OCI-LY1 (cell line): ENCODE measurements at regions not wholly inside any gene's neighbourhood (a gene's known extent, or its start where the extent isn't known, plus 50 kb on each side); places are given as distances from the start of the nearest gene placed in this dataset.

ENCODE experiments used
- CTCF ChIP-seq: fragments of 200-600 bp; sonication (generic), shearing (Covaris generic); IDR thresholded peaks from 2 replicates; pipeline ENCODE4 v1.5.1; 2017; ENCODE audit warnings: mild to moderate bottlenecking, antibody characterized with exemption, low read length, moderate library complexity, mixed read lengths
- EZH2 ChIP-seq: fragments of 200-600 bp; sonication (generic), shearing (Covaris generic); IDR thresholded peaks from 2 replicates; pipeline ENCODE4 v1.8.0; 2017; ENCODE audit warnings: borderline replicate concordance, mixed run types, mild to moderate bottlenecking, antibody characterized with exemption, low read length, moderate library complexity, mixed read lengths

- TF ChIP-seq CTCF = no peak
- TF ChIP-seq EZH2 = no peak
Observed at GRCh38 chr13:69243366-69243765, 864.3 kb upstream of the ATXN8OS start.
